ENCODE measurements at regions not wholly inside any gene's neighbourhood (a gene's known extent, or its start where the extent isn't known, plus 50 kb on each side); places are given as distances from the start of the nearest gene placed in this dataset.
"Not testable (repeated sequence)": the region's sequence is repeated elsewhere in the genome, so short reads cannot be mapped to it uniquely, and the experiment has no call there.

GRCh38 chr2:183456177-183456576 lies 331.9 kb downstream of the NUP35 start:
- no peak for DNase-seq (ENCODE audit: low spot score)

- no peak for DNase-seq (ENCODE audit: low spot score)
Measured at GRCh38 chr2:183458460-183458859, 334.2 kb downstream of the NUP35 start.

- no peak for DNase-seq (ENCODE audit: low spot score)
Measured at GRCh38 chr2:183459466-183459865, 335.2 kb downstream of the NUP35 start.

GRCh38 chr2:183463821-183464220 lies 339.6 kb downstream of the NUP35 start:
- DNase-seq (ENCODE audit: low spot score), result no peak

GRCh38 chr2:183465048-183465447 lies 340.8 kb downstream of the NUP35 start:
- no peak for DNase-seq (ENCODE audit: low spot score)

GRCh38 chr2:183474912-183475695 lies 350.9 kb downstream of the NUP35 start:
- no peak for DNase-seq (ENCODE audit: low spot score)

GRCh38 chr2:183476490-183476889 lies 352.2 kb downstream of the NUP35 start:
- no peak for DNase-seq (ENCODE audit: low spot score)

GRCh38 chr2:183477296-183477695 lies 353.1 kb downstream of the NUP35 start:
- no peak for DNase-seq (ENCODE audit: low spot score)

GRCh38 chr2:183478941-183479595 lies 354.8 kb downstream of the NUP35 start:
- DNase-seq (ENCODE audit: low spot score), result not testable (repeated sequence)

GRCh38 chr2:183487326-183487725 lies 363.1 kb downstream of the NUP35 start:
- no peak for DNase-seq (ENCODE audit: low spot score)

GRCh38 chr2:183488421-183488820 lies 364.2 kb downstream of the NUP35 start:
- no peak for DNase-seq (ENCODE audit: low spot score)

- DNase-seq (ENCODE audit: low spot score), result no peak
Measured at GRCh38 chr2:183490489-183490888, 366.2 kb downstream of the NUP35 start.

- no peak for DNase-seq (ENCODE audit: low spot score)
Measured at GRCh38 chr2:183490914-183491313, 366.7 kb downstream of the NUP35 start.

GRCh38 chr2:183493040-183493439 lies 368.8 kb downstream of the NUP35 start:
- no peak for DNase-seq (ENCODE audit: low spot score)

- no peak for DNase-seq (ENCODE audit: low spot score)
Measured at GRCh38 chr2:183495079-183495478, 370.8 kb downstream of the NUP35 start.

GRCh38 chr2:183495589-183496267 lies 371.5 kb downstream of the NUP35 start:
- no peak for DNase-seq (ENCODE audit: low spot score)

- DNase-seq (ENCODE audit: low spot score), result no peak
Measured at GRCh38 chr2:183497861-183498260, 373.6 kb downstream of the NUP35 start.

GRCh38 chr2:183505911-183506310 lies 381.7 kb downstream of the NUP35 start:
- DNase-seq (ENCODE audit: low spot score), result no peak

GRCh38 chr2:183511154-183511553 lies 386.9 kb downstream of the NUP35 start:
- DNase-seq (ENCODE audit: low spot score), result no peak

- DNase-seq (ENCODE audit: low spot score), result no peak
Measured at GRCh38 chr2:183519371-183520056, 395.3 kb downstream of the NUP35 start.

GRCh38 chr2:183521911-183522310 lies 397.7 kb downstream of the NUP35 start:
- DNase-seq (ENCODE audit: low spot score), result no peak

Measured in mesenteric fat pad (tissue), 1 donor.